ENCODE measurements at regions not wholly inside any gene's neighbourhood (a gene's known extent, or its start where the extent isn't known, plus 50 kb on each side); places are given as distances from the start of the nearest gene placed in this dataset.
A peak's percentile ranks its signal among the peaks of the same experiment; 100 is the strongest.

GRCh38 chr4:159722918-159723317, 620.0 kb downstream of the RAPGEF2 start:
- ATAC-seq (no peak), DNase-seq (ENCODE audit: low spot score) (no peak)

- ATAC-seq (no peak), DNase-seq (ENCODE audit: low spot score) (no peak)
These were observed 620.6 kb downstream of the RAPGEF2 start for GRCh38 chr4:159723341-159724048.

- ATAC-seq (no peak), DNase-seq (ENCODE audit: low spot score) (no peak)
These were observed 622.7 kb downstream of the RAPGEF2 start for GRCh38 chr4:159725571-159725970.

GRCh38 chr4:159735281-159736207, 632.7 kb downstream of the RAPGEF2 start:
- no peak for ATAC-seq

GRCh38 chr4:159736411-159736810, 633.5 kb downstream of the RAPGEF2 start:
- DNase-seq (ENCODE audit: low spot score) (no peak), ATAC-seq (no peak)

More at GRCh38 chr4:159735281-159736207, 632.7 kb downstream of the RAPGEF2 start:
- DNase-seq (ENCODE audit: low spot score): no peak

- DNase-seq (ENCODE audit: low spot score) (no peak), ATAC-seq (no peak)
These were observed 641.1 kb downstream of the RAPGEF2 start for GRCh38 chr4:159743971-159744370.

- no peak for ATAC-seq
- no peak for DNase-seq (ENCODE audit: low spot score)
These were observed 645.1 kb downstream of the RAPGEF2 start for GRCh38 chr4:159747983-159748382.

- ATAC-seq: no peak
- no peak for DNase-seq (ENCODE audit: low spot score)
These were observed 646.1 kb downstream of the RAPGEF2 start for GRCh38 chr4:159748834-159749444.

- ATAC-seq (no peak), DNase-seq (ENCODE audit: low spot score) (no peak)
These were observed 654.6 kb downstream of the RAPGEF2 start for GRCh38 chr4:159757499-159757898.

GRCh38 chr4:159758061-159758460, 655.2 kb downstream of the RAPGEF2 start:
- no peak for DNase-seq (ENCODE audit: low spot score)
- ATAC-seq: peak; percentile 43

GRCh38 chr4:159762672-159763071, 659.8 kb downstream of the RAPGEF2 start:
- DNase-seq (ENCODE audit: low spot score) (no peak), ATAC-seq (no peak)

- peak; percentile 87 for ATAC-seq
- DNase-seq (ENCODE audit: low spot score): no peak
These were observed 661.6 kb downstream of the RAPGEF2 start for GRCh38 chr4:159764343-159764952.

GRCh38 chr4:159765382-159765781, 662.5 kb downstream of the RAPGEF2 start:
- no peak for ATAC-seq
- DNase-seq (ENCODE audit: low spot score): no peak

GRCh38 chr4:159766241-159766640, 663.4 kb downstream of the RAPGEF2 start:
- no peak for DNase-seq (ENCODE audit: low spot score)

GRCh38 chr4:159767406-159767805, 664.5 kb downstream of the RAPGEF2 start:
- no peak for DNase-seq (ENCODE audit: low spot score)
- no peak for ATAC-seq

More at GRCh38 chr4:159766241-159766640, 663.4 kb downstream of the RAPGEF2 start:
- ATAC-seq: no peak

GRCh38 chr4:159768016-159768415, 665.1 kb downstream of the RAPGEF2 start:
- no peak for DNase-seq (ENCODE audit: low spot score)
- ATAC-seq: no peak

- DNase-seq (ENCODE audit: low spot score) (no peak), ATAC-seq (no peak)
These were observed 667.5 kb downstream of the RAPGEF2 start for GRCh38 chr4:159770401-159770800.

- DNase-seq (ENCODE audit: low spot score) (no peak), ATAC-seq (no peak)
These were observed 668.1 kb downstream of the RAPGEF2 start for GRCh38 chr4:159770969-159771368.

GRCh38 chr4:159776961-159777360, 674.1 kb downstream of the RAPGEF2 start:
- ATAC-seq: no peak
- DNase-seq (ENCODE audit: low spot score): no peak

GRCh38 chr4:159777689-159778088, 674.8 kb downstream of the RAPGEF2 start:
- DNase-seq (ENCODE audit: low spot score) (no peak), ATAC-seq (no peak)

GRCh38 chr4:159778298-159778697, 675.4 kb downstream of the RAPGEF2 start:
- no peak for DNase-seq (ENCODE audit: low spot score)
- ATAC-seq: no peak
